ENCODE measurements at regions not wholly inside any gene's neighbourhood (a gene's known extent, or its start where the extent isn't known, plus 50 kb on each side); places are given as distances from the start of the nearest gene placed in this dataset.

- DNase-seq (ENCODE audit: low spot score), result no peak
- TF ChIP-seq, protein P1, sequence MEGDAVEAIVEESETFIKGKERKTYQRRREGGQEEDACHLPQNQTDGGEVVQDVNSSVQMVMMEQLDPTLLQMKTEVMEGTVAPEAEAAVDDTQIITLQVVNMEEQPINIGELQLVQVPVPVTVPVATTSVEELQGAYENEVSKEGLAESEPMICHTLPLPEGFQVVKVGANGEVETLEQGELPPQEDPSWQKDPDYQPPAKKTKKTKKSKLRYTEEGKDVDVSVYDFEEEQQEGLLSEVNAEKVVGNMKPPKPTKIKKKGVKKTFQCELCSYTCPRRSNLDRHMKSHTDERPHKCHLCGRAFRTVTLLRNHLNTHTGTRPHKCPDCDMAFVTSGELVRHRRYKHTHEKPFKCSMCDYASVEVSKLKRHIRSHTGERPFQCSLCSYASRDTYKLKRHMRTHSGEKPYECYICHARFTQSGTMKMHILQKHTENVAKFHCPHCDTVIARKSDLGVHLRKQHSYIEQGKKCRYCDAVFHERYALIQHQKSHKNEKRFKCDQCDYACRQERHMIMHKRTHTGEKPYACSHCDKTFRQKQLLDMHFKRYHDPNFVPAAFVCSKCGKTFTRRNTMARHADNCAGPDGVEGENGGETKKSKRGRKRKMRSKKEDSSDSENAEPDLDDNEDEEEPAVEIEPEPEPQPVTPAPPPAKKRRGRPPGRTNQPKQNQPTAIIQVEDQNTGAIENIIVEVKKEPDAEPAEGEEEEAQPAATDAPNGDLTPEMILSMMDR (IDR thresholded peaks at IDR 0.05), result no peak
- Mint-ChIP-seq H3K4me1 (ENCODE audit: low read depth) (peaks cover 20% of the 10 kb centered on the region), H3K4me3 (ENCODE audit: unreplicated experiment) (no peak overlapping the region), H3K36me3 (ENCODE audit: low read depth) (no peaks in the 10 kb centered on the region), H3K27ac (ENCODE audit: unreplicated experiment) (no peak overlapping the region), H3K9me3 (ENCODE audit: low read depth) (no peaks in the 10 kb centered on the region), H3K27me3 (ENCODE audit: low read depth) (no peaks in the 10 kb centered on the region)
Observed at GRCh38 chr4:24093446-24093845, 203.6 kb upstream of the PPARGC1A start.

GRCh38 chr4:24091639-24092233, 201.9 kb upstream of the PPARGC1A start:
- Mint-ChIP-seq H3K4me1 (ENCODE audit: low read depth) (peaks cover 20% of the 10 kb centered on the region), H3K9me3 (ENCODE audit: low read depth) (no peaks in the 10 kb centered on the region), H3K27ac (ENCODE audit: unreplicated experiment) (no peak overlapping the region), H3K27me3 (ENCODE audit: low read depth) (no peaks in the 10 kb centered on the region), H3K36me3 (ENCODE audit: low read depth) (no peaks in the 10 kb centered on the region), H3K4me3 (ENCODE audit: unreplicated experiment) (no peak overlapping the region)
- TF ChIP-seq, protein P1 (IDR thresholded peaks at IDR 0.05), result no peak
- DNase-seq (ENCODE audit: low spot score), result no peak

GRCh38 chr4:24089851-24090534, 200.1 kb upstream of the PPARGC1A start:
- Mint-ChIP-seq H3K4me1 (ENCODE audit: low read depth) (peaks cover 20% of the 10 kb centered on the region), H3K36me3 (ENCODE audit: low read depth) (no peaks in the 10 kb centered on the region), H3K4me3 (ENCODE audit: unreplicated experiment) (peak overlapping the region; percentile 53), H3K27me3 (ENCODE audit: low read depth) (no peaks in the 10 kb centered on the region), H3K9me3 (ENCODE audit: low read depth) (no peaks in the 10 kb centered on the region), H3K27ac (ENCODE audit: unreplicated experiment) (peak overlapping the region; percentile 91)
- TF ChIP-seq, protein P1 (IDR thresholded peaks at IDR 0.05), result peak; percentile 49
- no peak for DNase-seq (ENCODE audit: low spot score)

- no peak overlapping the region for H3K27ac Mint-ChIP-seq (ENCODE audit: unreplicated experiment)
- no peak for DNase-seq (ENCODE audit: low spot score)
- no peaks in the 10 kb centered on the region for H3K27me3 Mint-ChIP-seq (ENCODE audit: low read depth)
- peaks cover 16% of the 10 kb centered on the region for H3K4me1 Mint-ChIP-seq (ENCODE audit: low read depth)
- H3K9me3 Mint-ChIP-seq (ENCODE audit: low read depth), result no peaks in the 10 kb centered on the region
- TF ChIP-seq, protein P1 (IDR thresholded peaks at IDR 0.05), result no peak
- no peaks in the 10 kb centered on the region for H3K36me3 Mint-ChIP-seq (ENCODE audit: low read depth)
- H3K4me3 Mint-ChIP-seq (ENCODE audit: unreplicated experiment), result no peak overlapping the region
Observed at GRCh38 chr4:24080871-24081270, 191.0 kb upstream of the PPARGC1A start.

- Mint-ChIP-seq H3K9me3 (ENCODE audit: low read depth) (peaks cover 3% of the 10 kb centered on the region), H3K4me1 (ENCODE audit: low read depth) (peaks cover 16% of the 10 kb centered on the region), H3K36me3 (ENCODE audit: low read depth) (no peaks in the 10 kb centered on the region), H3K4me3 (ENCODE audit: unreplicated experiment) (no peak overlapping the region), H3K27ac (ENCODE audit: unreplicated experiment) (no peak overlapping the region), H3K27me3 (ENCODE audit: low read depth) (no peaks in the 10 kb centered on the region)
- TF ChIP-seq, protein P1 (IDR thresholded peaks at IDR 0.05), result no peak
- no peak for DNase-seq (ENCODE audit: low spot score)
Observed at GRCh38 chr4:24078347-24078962, 188.6 kb upstream of the PPARGC1A start.

Data from chondrocyte (in vitro differentiated cells).